Motor neuron (in vitro differentiated cells): ENCODE measurements at regions not wholly inside any gene's neighbourhood (a gene's known extent, or its start where the extent isn't known, plus 50 kb on each side); places are given as distances from the start of the nearest gene placed in this dataset.

ENCODE experiments used
- ATAC-seq, 8 experiments: fragments of 200-7000 bp; cut with Tn5 transposase; replicated peaks in 6 of 8; 2 replicates each; pipeline ENCODE4 v1.8.0; 2021; ENCODE audit warnings: mild to moderate bottlenecking in 8 of 8, moderate library complexity in 8 of 8
- H3K27ac ChIP-seq, 2 donors: fragments of 250-450 bp; sonication (Bioruptor Pico); 2 replicates each; pipeline ENCODE4 v1.9.0; 2021; ENCODE audit warnings: antibody characterized with exemption in 2 of 2, mild to moderate bottlenecking in 2 of 2, moderate library complexity in 1 of 2
- H3K4me1 ChIP-seq, 2 donors: fragments of 250-450 bp; sonication (Bioruptor Pico); replicated peaks in 1 of 2; 2 replicates each; pipeline ENCODE4 v1.6.1; 2021; ENCODE audit warnings: antibody characterized with exemption in 2 of 2, mild to moderate bottlenecking in 2 of 2, moderate library complexity in 1 of 2
- H3K4me3 ChIP-seq, 5 donors: fragments of 250-450 bp; sonication (Bioruptor Pico); 2 replicates each; pipeline ENCODE4 v1.9.0; 2021; ENCODE audit warnings: antibody characterized with exemption in 5 of 5, mild to moderate bottlenecking in 5 of 5, moderate library complexity in 4 of 5
- WGBS, 10 experiments: fragments of 450-650 bp; shearing (Covaris generic); methylation state at CpG; one replicate each; pipeline ENCODE4 v1.0.0; 2022; 5-methylcytosine and 5-hydroxymethylcytosine counted together
- in situ Hi-C, 9 experiments: fragments of 400-800 bp; cut with MboI; loops; one replicate each; pipeline ENCODE4 v1.15.0; 2021; ENCODE audit warnings: low sequenced_read_pairs in 9 of 9, low pct_unique_long_range_greater_than_20kb in 2 of 9; ENCODE audit not compliant: unreplicated experiment in 9 of 9

GRCh38 chr9:6072453-6072852 is 57.0 kb upstream of the RANBP6 start:
- in situ Hi-C loops = loop anchor here in 5 of 9 experiments (25.0 kb wide), 3 partner anchors 90 to 240 kb away; partner anchors contain the start of gene MLANA (in 3 of the 5)
- H3K4me3 ChIP-seq = no peak overlapping the region
- no peaks in the 10 kb centered on the region for H3K4me1 ChIP-seq
- H3K27ac ChIP-seq = no peak overlapping the region
- no peak for ATAC-seq

- in situ Hi-C loops = loop anchor here in 5 of 9 experiments (25.0 kb wide), 3 partner anchors 93 to 243 kb away; partner anchors contain the start of gene MLANA (in 3 of the 5)
- Histone ChIP-seq H3K4me3 (no peak overlapping the region), H3K4me1 (no peaks in the 10 kb centered on the region), H3K27ac (no peak overlapping the region)
- peak in 1 of 8 experiments; percentile 21 for ATAC-seq
Measured at GRCh38 chr9:6068983-6069382, 53.6 kb upstream of the RANBP6 start.

- no peak overlapping the region for H3K4me3 ChIP-seq
- no peak for ATAC-seq
- H3K4me1 ChIP-seq = no peaks in the 10 kb centered on the region
- 11 to 100% (median 60%) methylated on average over 1 to 2 of the region's 2 CpGs; no CpG with 5 or more reads in 4 of the 10 experiments for WGBS, 10 experiments
- in situ Hi-C loops = loop anchor here in 5 of 9 experiments (25.0 kb wide), 3 partner anchors 95 to 245 kb away; partner anchors contain the start of gene MLANA (in 3 of the 5)
- H3K27ac ChIP-seq = no peak overlapping the region
Measured at GRCh38 chr9:6067426-6067825, 52.0 kb upstream of the RANBP6 start.
